ENCODE measurements at regions not wholly inside any gene's neighbourhood (a gene's known extent, or its start where the extent isn't known, plus 50 kb on each side); places are given as distances from the start of the nearest gene placed in this dataset.

- TF ChIP-seq RAD21 (conservative IDR thresholded peaks at IDR 0.05 in 1 of 2, IDR thresholded peaks at IDR 0.05 in 1 of 2) (no peak), CHD2 (IDR thresholded peaks at IDR 0.05; ENCODE audit: low read length, partially characterized antibody) (no peak), KDM5A (IDR thresholded peaks at IDR 0.05) (no peak)
Measured at GRCh38 chr1:24999426-24999825, 69.3 kb upstream of the RUNX3 start.

Measured in A549 (cell line).